HL-60 (cell line): ENCODE measurements at regions not wholly inside any gene's neighbourhood (a gene's known extent, or its start where the extent isn't known, plus 50 kb on each side); places are given as distances from the start of the nearest gene placed in this dataset.

Experiments
- DNase-seq, 2 experiments: peaks; one replicate each; pipeline ENCODE4 v3.0.0-alpha.2; 2010 to 2020; ENCODE audit warnings: low read depth in 1 of 2, low spot score in 1 of 2
- H3K27ac ChIP-seq: fragments of 250-450 bp; sonication (Bioruptor Pico); replicated peaks from 2 replicates; pipeline ENCODE4 v1.5.1; 2020; ENCODE audit warnings: mild to moderate bottlenecking, moderate library complexity
- H3K27me3 ChIP-seq: fragments of 250-450 bp; sonication (Bioruptor Pico); 2 replicates; pipeline ENCODE4 v1.5.1; 2021; ENCODE audit warnings: mild to moderate bottlenecking, moderate library complexity; ENCODE audit not compliant: insufficient read depth, poor library complexity, severe bottlenecking
- H3K4me3 ChIP-seq: replicated peaks from 2 replicates; pipeline ENCODE4 v1.5.1; 2011; ENCODE audit warnings: mild to moderate bottlenecking, control low read depth, low read length; ENCODE audit not compliant: insufficient read depth
- GABPA ChIP-seq: IDR thresholded peaks from 2 replicates; pipeline ENCODE4 v1.6.1; 2012; ENCODE audit warnings: low read depth
- POLR2AphosphoS5 ChIP-seq: IDR thresholded peaks from 2 replicates; pipeline ENCODE4 v1.6.1; 2012; ENCODE audit warnings: low read depth
- REST ChIP-seq: IDR thresholded peaks from 2 replicates; pipeline ENCODE4 v1.6.1; 2012; ENCODE audit warnings: low read depth; ENCODE audit not compliant: insufficient replicate concordance
- SPI1 ChIP-seq: IDR thresholded peaks from 2 replicates; pipeline ENCODE4 v1.6.1; 2012; ENCODE audit warnings: low read depth, mild to moderate bottlenecking, borderline replicate concordance
- TF ChIP-seq, protein P1 (sequence below): IDR thresholded peaks from one replicate; pipeline ENCODE4 v1.5.1; 2011; ENCODE audit warnings: low read length, control low read depth, inconsistent platforms; ENCODE audit not compliant: insufficient read depth

DNA sequence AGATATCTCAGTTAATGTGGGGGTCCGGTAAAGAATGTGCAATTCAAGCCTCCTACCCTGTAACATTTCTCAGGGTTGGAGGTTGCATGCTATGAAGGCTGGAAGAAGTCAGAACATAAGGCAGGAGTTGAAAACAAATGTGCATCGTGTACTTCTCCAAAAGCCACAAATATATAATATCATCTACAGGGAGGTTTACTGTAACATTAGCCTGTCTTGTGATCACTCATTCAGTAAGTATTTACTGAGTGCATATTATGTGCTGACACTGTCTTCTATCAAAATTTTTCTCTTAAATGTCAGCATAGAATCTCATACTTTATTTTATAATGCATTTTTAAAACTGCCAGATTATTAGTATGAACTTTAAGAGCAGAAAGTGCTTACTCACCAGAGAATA is 105.6 kb upstream of the ZNF366 start:
- TF ChIP-seq SPI1 = no peak
- TF ChIP-seq, protein P1, sequence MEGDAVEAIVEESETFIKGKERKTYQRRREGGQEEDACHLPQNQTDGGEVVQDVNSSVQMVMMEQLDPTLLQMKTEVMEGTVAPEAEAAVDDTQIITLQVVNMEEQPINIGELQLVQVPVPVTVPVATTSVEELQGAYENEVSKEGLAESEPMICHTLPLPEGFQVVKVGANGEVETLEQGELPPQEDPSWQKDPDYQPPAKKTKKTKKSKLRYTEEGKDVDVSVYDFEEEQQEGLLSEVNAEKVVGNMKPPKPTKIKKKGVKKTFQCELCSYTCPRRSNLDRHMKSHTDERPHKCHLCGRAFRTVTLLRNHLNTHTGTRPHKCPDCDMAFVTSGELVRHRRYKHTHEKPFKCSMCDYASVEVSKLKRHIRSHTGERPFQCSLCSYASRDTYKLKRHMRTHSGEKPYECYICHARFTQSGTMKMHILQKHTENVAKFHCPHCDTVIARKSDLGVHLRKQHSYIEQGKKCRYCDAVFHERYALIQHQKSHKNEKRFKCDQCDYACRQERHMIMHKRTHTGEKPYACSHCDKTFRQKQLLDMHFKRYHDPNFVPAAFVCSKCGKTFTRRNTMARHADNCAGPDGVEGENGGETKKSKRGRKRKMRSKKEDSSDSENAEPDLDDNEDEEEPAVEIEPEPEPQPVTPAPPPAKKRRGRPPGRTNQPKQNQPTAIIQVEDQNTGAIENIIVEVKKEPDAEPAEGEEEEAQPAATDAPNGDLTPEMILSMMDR = no peak
- TF ChIP-seq GABPA = no peak
- TF ChIP-seq POLR2AphosphoS5 = no peak
- TF ChIP-seq REST = no peak
- H3K4me3 ChIP-seq = no peak overlapping the region
- DNase-seq = no peak
- H3K27me3 ChIP-seq = no peaks in the 10 kb centered on the region
- H3K27ac ChIP-seq = no peak overlapping the region

DNA sequence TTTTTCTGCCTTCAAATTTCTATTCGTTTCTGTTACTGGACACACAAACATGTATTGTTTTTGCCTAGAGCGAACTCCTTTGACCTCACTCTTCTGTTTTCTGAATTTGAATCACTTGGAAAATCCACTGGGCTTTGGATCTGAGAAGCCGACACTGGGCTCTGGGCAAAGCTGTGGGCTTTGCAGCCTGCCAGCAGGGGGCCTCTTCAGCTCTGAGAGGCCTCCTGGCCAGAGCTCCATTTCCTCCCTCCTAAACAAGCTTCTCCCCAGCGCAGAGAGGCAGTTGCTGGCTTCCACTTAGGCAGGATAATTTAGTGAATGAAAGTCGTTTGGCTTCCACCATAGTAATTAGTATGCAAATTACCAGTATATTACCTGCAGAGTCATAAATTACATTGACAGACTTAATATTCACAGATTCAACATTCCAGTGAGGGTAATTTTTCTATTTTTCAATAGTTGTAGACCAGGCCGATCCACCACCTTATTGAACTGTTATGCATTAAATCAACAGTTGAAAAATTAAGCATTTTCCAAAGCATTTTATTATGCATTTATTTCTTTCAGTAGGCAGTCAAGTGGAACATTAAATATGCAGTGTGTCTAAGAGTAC is 104.0 kb upstream of the ZNF366 start:
- peak in 1 of 2 experiments; percentile 17 for DNase-seq
- no peak overlapping the region for H3K27ac ChIP-seq
- no peak overlapping the region for H3K4me3 ChIP-seq
- 0 out of 2 replicates have a peak, but pooled peaks have one; percentile 19 for TF ChIP-seq SPI1
- TF ChIP-seq, protein P1 = peak; percentile 23
- no peak for TF ChIP-seq POLR2AphosphoS5
- H3K27me3 ChIP-seq = no peaks in the 10 kb centered on the region

DNA sequence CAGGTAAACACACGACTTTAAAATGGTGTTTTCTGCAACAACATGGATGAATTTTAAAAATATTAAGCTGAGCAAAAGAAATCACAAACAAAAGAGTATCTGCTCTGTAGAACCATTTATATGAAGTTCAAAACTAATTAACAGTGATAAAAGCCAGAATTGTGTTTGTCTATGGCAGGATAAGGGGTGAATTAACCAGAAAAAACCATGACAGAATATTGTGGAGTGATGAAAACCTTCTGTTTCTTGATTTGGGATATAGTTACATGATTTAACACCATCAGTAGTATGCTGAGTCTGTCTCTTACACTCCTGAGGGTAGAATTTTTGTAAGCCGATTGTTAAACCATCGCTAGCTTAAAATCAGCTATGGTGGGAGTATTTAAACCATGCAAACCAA is 101.7 kb upstream of the ZNF366 start:
- no peak for DNase-seq

More for the DNA sequence above, 101.7 kb upstream of the ZNF366 start:
- Histone ChIP-seq H3K27me3 (no peaks in the 10 kb centered on the region), H3K27ac (no peak overlapping the region), H3K4me3 (no peak overlapping the region)
- TF ChIP-seq POLR2AphosphoS5 = no peak
- TF ChIP-seq GABPA = no peak
- no peak for TF ChIP-seq REST
- TF ChIP-seq, protein P1 = no peak
- TF ChIP-seq SPI1 = no peak
